ENCODE measurements at regions not wholly inside any gene's neighbourhood (a gene's known extent, or its start where the extent isn't known, plus 50 kb on each side); places are given as distances from the start of the nearest gene placed in this dataset.
"Not testable (repeated sequence)": the region's sequence is repeated elsewhere in the genome, so short reads cannot be mapped to it uniquely, and the experiment has no call there.

- TF ChIP-seq CTCF (IDR thresholded peaks at IDR 0.05), result no peak
- no peak for DNase-seq (ENCODE audit: low spot score)
- no peak for ATAC-seq (ENCODE audit: low FRiP score)
Measured at GRCh38 chr1:5769146-5769545, 223.1 kb downstream of the NPHP4 start.

- ATAC-seq (ENCODE audit: low FRiP score), result no peak
- no peak for DNase-seq (ENCODE audit: low spot score)
- TF ChIP-seq CTCF (IDR thresholded peaks at IDR 0.05), result no peak
Measured at GRCh38 chr1:5768014-5768413, 224.2 kb downstream of the NPHP4 start.

- not testable (repeated sequence) for DNase-seq (ENCODE audit: low spot score); ATAC-seq (ENCODE audit: low FRiP score)
Measured at GRCh38 chr1:5766996-5767395, 225.2 kb downstream of the NPHP4 start.

GRCh38 chr1:5765997-5766913, 226.0 kb downstream of the NPHP4 start:
- DNase-seq (ENCODE audit: low spot score) (no peak), ATAC-seq (ENCODE audit: low FRiP score) (no peak)
- TF ChIP-seq CTCF (IDR thresholded peaks at IDR 0.05), result no peak

GRCh38 chr1:5765483-5765882, 226.7 kb downstream of the NPHP4 start:
- DNase-seq (ENCODE audit: low spot score), result no peak
- no peak for ATAC-seq (ENCODE audit: low FRiP score)
- no peak for TF ChIP-seq CTCF (IDR thresholded peaks at IDR 0.05)

- ATAC-seq (ENCODE audit: low FRiP score), result no peak
- no peak for TF ChIP-seq CTCF (IDR thresholded peaks at IDR 0.05)
- no peak for DNase-seq (ENCODE audit: low spot score)
Measured at GRCh38 chr1:5764959-5765358, 227.3 kb downstream of the NPHP4 start.

- DNase-seq (ENCODE audit: low spot score), result no peak
- no peak for TF ChIP-seq CTCF (IDR thresholded peaks at IDR 0.05)
- ATAC-seq (ENCODE audit: low FRiP score), result no peak
Measured at GRCh38 chr1:5764464-5764863, 227.8 kb downstream of the NPHP4 start.

Data from omental fat pad (tissue), 3 donors.